ENCODE measurements at regions not wholly inside any gene's neighbourhood (a gene's known extent, or its start where the extent isn't known, plus 50 kb on each side); places are given as distances from the start of the nearest gene placed in this dataset.

- DNase-seq (ENCODE audit: low read depth, low spot score) (no peak), ATAC-seq (no peak)
- ChIA-PET CTCF (no interaction called here), POLR2A (no interaction called here)
- BruUV-seq (replicated peaks), result no TSS peak
- intact Hi-C loops (cut with micrococcal nuclease; ENCODE audit: unreplicated experiment), result no loop called here
- in situ Hi-C loops (cut with HindIII; ENCODE audit: low pct_unique_long_range_greater_than_20kb, low sequenced_read_pairs), result no loop called here
- no peaks in the 10 kb centered on the region for H3K9me3 ChIP-seq (ENCODE audit: control insufficient read depth, insufficient read depth, low read depth, low read length)
- no peak overlapping the region for H3K27ac ChIP-seq (ENCODE audit: low read length)
- TF ChIP-seq, protein P1, sequence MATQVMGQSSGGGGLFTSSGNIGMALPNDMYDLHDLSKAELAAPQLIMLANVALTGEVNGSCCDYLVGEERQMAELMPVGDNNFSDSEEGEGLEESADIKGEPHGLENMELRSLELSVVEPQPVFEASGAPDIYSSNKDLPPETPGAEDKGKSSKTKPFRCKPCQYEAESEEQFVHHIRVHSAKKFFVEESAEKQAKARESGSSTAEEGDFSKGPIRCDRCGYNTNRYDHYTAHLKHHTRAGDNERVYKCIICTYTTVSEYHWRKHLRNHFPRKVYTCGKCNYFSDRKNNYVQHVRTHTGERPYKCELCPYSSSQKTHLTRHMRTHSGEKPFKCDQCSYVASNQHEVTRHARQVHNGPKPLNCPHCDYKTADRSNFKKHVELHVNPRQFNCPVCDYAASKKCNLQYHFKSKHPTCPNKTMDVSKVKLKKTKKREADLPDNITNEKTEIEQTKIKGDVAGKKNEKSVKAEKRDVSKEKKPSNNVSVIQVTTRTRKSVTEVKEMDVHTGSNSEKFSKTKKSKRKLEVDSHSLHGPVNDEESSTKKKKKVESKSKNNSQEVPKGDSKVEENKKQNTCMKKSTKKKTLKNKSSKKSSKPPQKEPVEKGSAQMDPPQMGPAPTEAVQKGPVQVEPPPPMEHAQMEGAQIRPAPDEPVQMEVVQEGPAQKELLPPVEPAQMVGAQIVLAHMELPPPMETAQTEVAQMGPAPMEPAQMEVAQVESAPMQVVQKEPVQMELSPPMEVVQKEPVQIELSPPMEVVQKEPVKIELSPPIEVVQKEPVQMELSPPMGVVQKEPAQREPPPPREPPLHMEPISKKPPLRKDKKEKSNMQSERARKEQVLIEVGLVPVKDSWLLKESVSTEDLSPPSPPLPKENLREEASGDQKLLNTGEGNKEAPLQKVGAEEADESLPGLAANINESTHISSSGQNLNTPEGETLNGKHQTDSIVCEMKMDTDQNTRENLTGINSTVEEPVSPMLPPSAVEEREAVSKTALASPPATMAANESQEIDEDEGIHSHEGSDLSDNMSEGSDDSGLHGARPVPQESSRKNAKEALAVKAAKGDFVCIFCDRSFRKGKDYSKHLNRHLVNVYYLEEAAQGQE (IDR thresholded peaks at IDR 0.05; ENCODE audit: insufficient read depth in 1 of 2, low read depth in 2 of 2, low read length in 1 of 2), result no peak
- TF ChIP-seq SIN3A (IDR thresholded peaks at IDR 0.05; ENCODE audit: borderline replicate concordance, insufficient read depth, low read depth, low read length), result no peak
- TF ChIP-seq TCF7L2 (IDR thresholded peaks at IDR 0.05; ENCODE audit: low read depth, low read length), result no peak
- TF ChIP-seq POLR2AphosphoS5 (IDR thresholded peaks at IDR 0.05; ENCODE audit: low read depth, low read length), result no peak
- TF ChIP-seq, protein P2, sequence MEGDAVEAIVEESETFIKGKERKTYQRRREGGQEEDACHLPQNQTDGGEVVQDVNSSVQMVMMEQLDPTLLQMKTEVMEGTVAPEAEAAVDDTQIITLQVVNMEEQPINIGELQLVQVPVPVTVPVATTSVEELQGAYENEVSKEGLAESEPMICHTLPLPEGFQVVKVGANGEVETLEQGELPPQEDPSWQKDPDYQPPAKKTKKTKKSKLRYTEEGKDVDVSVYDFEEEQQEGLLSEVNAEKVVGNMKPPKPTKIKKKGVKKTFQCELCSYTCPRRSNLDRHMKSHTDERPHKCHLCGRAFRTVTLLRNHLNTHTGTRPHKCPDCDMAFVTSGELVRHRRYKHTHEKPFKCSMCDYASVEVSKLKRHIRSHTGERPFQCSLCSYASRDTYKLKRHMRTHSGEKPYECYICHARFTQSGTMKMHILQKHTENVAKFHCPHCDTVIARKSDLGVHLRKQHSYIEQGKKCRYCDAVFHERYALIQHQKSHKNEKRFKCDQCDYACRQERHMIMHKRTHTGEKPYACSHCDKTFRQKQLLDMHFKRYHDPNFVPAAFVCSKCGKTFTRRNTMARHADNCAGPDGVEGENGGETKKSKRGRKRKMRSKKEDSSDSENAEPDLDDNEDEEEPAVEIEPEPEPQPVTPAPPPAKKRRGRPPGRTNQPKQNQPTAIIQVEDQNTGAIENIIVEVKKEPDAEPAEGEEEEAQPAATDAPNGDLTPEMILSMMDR (IDR thresholded peaks at IDR 0.05), result no peak
- H3K4me3 ChIP-seq (ENCODE audit: low read depth in 2 of 2, low read length in 2 of 2), result no peak overlapping the region
- no peaks in the 10 kb centered on the region for H3K4me1 ChIP-seq (ENCODE audit: control insufficient read depth, insufficient read depth, low read length)
- H3K27me3 ChIP-seq (ENCODE audit: control insufficient read depth, insufficient read depth, low read length), result no peaks in the 10 kb centered on the region
- no peaks in the 10 kb centered on the region for H3K36me3 ChIP-seq (ENCODE audit: control insufficient read depth, insufficient read depth, low read length)
Observed at GRCh38 chr5:90054612-90055011, 354.9 kb downstream of the CETN3 start.

DNA sequence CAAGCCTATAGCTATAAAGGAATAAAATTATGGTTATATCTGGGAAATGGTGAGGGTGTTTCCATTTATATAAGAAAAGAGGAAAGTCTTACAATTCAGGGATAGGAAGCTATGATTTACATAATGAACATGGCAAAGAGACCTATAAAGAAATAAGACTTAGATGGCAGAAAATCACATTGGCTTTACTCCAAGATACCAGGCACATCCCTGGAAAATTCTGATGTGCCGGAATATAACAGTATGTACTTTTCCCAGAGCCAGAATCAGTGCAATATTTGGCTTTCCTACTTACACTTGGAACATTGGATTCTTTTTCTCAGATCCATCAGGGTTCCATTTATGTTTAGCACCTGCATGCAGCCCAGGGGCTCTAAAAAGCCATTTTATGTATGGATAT, 357.8 kb downstream of the CETN3 start:
- in situ Hi-C loops (cut with HindIII; ENCODE audit: low pct_unique_long_range_greater_than_20kb, low sequenced_read_pairs) (no loop called here), intact Hi-C loops (cut with micrococcal nuclease; ENCODE audit: unreplicated experiment) (no loop called here)
- CTCF ChIA-PET, result no interaction called here
- DNase-seq (ENCODE audit: low read depth, low spot score), result no peak
- H3K36me3 ChIP-seq (ENCODE audit: control insufficient read depth, insufficient read depth, low read length), result no peaks in the 10 kb centered on the region
- H3K9me3 ChIP-seq (ENCODE audit: control insufficient read depth, insufficient read depth, low read depth, low read length), result no peaks in the 10 kb centered on the region
- H3K27me3 ChIP-seq (ENCODE audit: control insufficient read depth, insufficient read depth, low read length), result no peaks in the 10 kb centered on the region
- POLR2A ChIA-PET, result no interaction called here
- TF ChIP-seq TCF7L2 (IDR thresholded peaks at IDR 0.05; ENCODE audit: low read depth, low read length) (no peak), POLR2AphosphoS5 (IDR thresholded peaks at IDR 0.05; ENCODE audit: low read depth, low read length) (no peak), SIN3A (IDR thresholded peaks at IDR 0.05; ENCODE audit: borderline replicate concordance, insufficient read depth, low read depth, low read length) (no peak)
- TF ChIP-seq, protein P2 (IDR thresholded peaks at IDR 0.05), result no peak
- TF ChIP-seq, protein P1 (IDR thresholded peaks at IDR 0.05; ENCODE audit: insufficient read depth in 1 of 2, low read depth in 2 of 2, low read length in 1 of 2), result no peak
- H3K4me3 ChIP-seq (ENCODE audit: low read depth in 2 of 2, low read length in 2 of 2), result no peak overlapping the region
- no peak overlapping the region for H3K27ac ChIP-seq (ENCODE audit: low read length)
- no peak for ATAC-seq
- H3K4me1 ChIP-seq (ENCODE audit: control insufficient read depth, insufficient read depth, low read length), result no peaks in the 10 kb centered on the region
- no TSS peak for BruUV-seq (replicated peaks)
